PFSK-1 (cell line): ENCODE measurements at regions not wholly inside any gene's neighbourhood (a gene's known extent, or its start where the extent isn't known, plus 50 kb on each side); places are given as distances from the start of the nearest gene placed in this dataset.

ENCODE experiments used
- FOXP2 ChIP-seq: optimal IDR thresholded peaks from 2 replicates; pipeline ENCODE3; 2011; ENCODE audit warnings: borderline replicate concordance, control low read depth, inconsistent platforms; ENCODE audit not compliant: insufficient read depth; ENCODE audit errors: extremely low read length, extremely low read depth
- POLR2AphosphoS5 ChIP-seq: IDR thresholded peaks from 2 replicates; pipeline ENCODE4 v1.6.1; 2012; ENCODE audit warnings: low read depth, mild to moderate bottlenecking, control low read depth, low read length, moderate library complexity
- REST ChIP-seq, 2 experiments: IDR thresholded peaks; 2 replicates each; pipeline versions ENCODE4 v1.6.1 to v1.8.0; 2011 to 2012; ENCODE audit warnings: low read depth in 2 of 2, low read length in 2 of 2, control low read depth in 1 of 2, inconsistent platforms in 1 of 2, mild to moderate bottlenecking in 1 of 2, moderate library complexity in 1 of 2; ENCODE audit not compliant: insufficient read depth in 1 of 2
- SIN3A ChIP-seq: IDR thresholded peaks from 2 replicates; pipeline ENCODE4 v1.6.1; 2012; ENCODE audit warnings: mild to moderate bottlenecking, low read length, moderate library complexity, borderline replicate concordance; ENCODE audit not compliant: insufficient read depth
- TAF1 ChIP-seq: IDR thresholded peaks from 2 replicates; pipeline ENCODE4 v1.6.1; 2012; ENCODE audit warnings: low read length, control low read depth, borderline replicate concordance; ENCODE audit not compliant: insufficient read depth

- TF ChIP-seq POLR2AphosphoS5 (no peak), SIN3A (no peak), REST (IDR thresholded peaks at IDR 0.05; ENCODE audit: insufficient read depth in 1 of 2, low read depth in 2 of 2, low read length in 2 of 2) (no peak), TAF1 (no peak)
Measured at GRCh38 chr7:86499986-86500385, 143.7 kb upstream of the GRM3 start.

- TF ChIP-seq FOXP2 (no peak), SIN3A (no peak), POLR2AphosphoS5 (no peak), TAF1 (no peak), REST (IDR thresholded peaks at IDR 0.05; ENCODE audit: insufficient read depth in 1 of 2, low read depth in 2 of 2, low read length in 2 of 2) (no peak)
Measured at GRCh38 chr7:86485827-86486226, 157.9 kb upstream of the GRM3 start.

GRCh38 chr7:86479144-86479543 lies 164.6 kb upstream of the GRM3 start:
- no peak for TF ChIP-seq POLR2AphosphoS5
- TF ChIP-seq FOXP2 = no peak
- no peak for TF ChIP-seq TAF1
- TF ChIP-seq SIN3A = no peak
- no peak for TF ChIP-seq REST (IDR thresholded peaks at IDR 0.05; ENCODE audit: insufficient read depth in 1 of 2, low read depth in 2 of 2, low read length in 2 of 2)

DNA sequence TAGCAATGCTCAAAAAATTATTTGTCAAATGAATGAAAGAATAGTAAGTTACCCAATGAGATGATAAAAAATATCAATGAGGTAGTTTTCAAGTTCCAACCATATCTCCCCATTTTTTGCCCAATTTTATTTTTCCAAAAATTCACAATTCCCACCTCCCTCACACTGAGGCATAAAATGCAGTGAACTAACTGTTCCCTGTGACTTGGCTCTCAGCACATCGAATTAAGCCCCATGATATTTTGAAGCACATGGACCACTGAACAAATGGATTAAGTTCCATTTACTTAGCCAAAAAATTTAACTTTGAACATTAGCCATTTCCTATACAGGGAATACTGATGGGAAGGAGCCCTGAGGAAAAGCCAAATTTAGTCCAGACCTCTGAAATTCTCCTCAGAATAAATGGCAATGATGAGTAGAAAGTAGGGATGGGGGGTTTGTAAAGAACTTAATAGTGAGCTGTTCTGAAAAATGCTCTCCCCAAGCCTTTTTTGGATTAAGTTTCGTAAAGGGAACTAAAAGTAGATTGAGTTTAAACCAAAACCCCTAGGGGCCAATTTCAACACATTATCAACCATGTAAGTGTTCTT lies 166.3 kb upstream of the GRM3 start:
- TF ChIP-seq FOXP2 (no peak), SIN3A (no peak), TAF1 (no peak), POLR2AphosphoS5 (no peak), REST (IDR thresholded peaks at IDR 0.05; ENCODE audit: insufficient read depth in 1 of 2, low read depth in 2 of 2, low read length in 2 of 2) (no peak)

DNA sequence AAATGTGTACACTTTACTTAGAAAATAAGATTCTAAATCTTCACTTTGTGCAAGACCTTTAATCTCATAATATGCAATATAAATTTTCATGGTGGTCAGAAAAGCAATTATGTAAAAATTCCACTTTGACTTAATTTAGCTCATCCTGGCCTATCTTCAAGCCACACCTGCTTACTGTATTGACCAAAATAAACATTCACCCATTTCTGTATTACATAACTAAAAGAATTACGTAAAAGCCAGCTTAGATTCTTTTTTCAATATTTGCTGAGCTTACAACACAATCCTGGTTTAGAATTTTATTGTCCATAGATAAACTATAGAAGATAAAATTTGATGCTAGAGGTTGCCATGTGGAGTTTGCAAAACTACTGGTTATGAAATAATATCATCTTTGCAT lies 172.9 kb upstream of the GRM3 start:
- TF ChIP-seq SIN3A (no peak), FOXP2 (no peak)
